GM12878 (cell line): ENCODE measurements at regions not wholly inside any gene's neighbourhood (a gene's known extent, or its start where the extent isn't known, plus 50 kb on each side); places are given as distances from the start of the nearest gene placed in this dataset.

Source experiments
- ATAC-seq: fragments of 200-7000 bp; cut with Tn5 transposase; 3 replicates; pipeline ENCODE4 v1.9.1; 2020; ENCODE audit warnings: mild to moderate bottlenecking, moderate library complexity
- BruUV-seq: library from RNA; stranded (reverse); fragments of 400-500 nt; replicated peaks from 2 replicates; lab custom pipeline; 2021; lab: Mats Ljungman, UMichigan
- CTCF ChIA-PET: fragments of 300-600 bp; sonication (Branson Sonifier 250); formaldehyde crosslinking; extraction: SDS; loops from one replicate; lab custom pipeline; 2021; ENCODE audit warnings: inconsistent platforms; lab: Yijun Ruan, JAX
- POLR2A ChIA-PET: fragments of 350-600 bp; formaldehyde crosslinking; extraction: SDS; loops from one replicate; lab custom pipeline; 2021; ENCODE audit warnings: inconsistent platforms; lab: Charles Lee
- RAD21 ChIA-PET: fragments of 300-600 bp; sonication (Branson Sonifier 250); formaldehyde crosslinking; loops from one replicate; lab custom pipeline; 2023; ENCODE audit warnings: antibody characterized with exemption; ENCODE audit not compliant: unreplicated experiment; lab: Charles Lee
- SMC1A ChIA-PET: fragments of 300-600 bp; sonication (Branson Sonifier 250); formaldehyde crosslinking; loops from one replicate; lab custom pipeline; 2023; ENCODE audit not compliant: unreplicated experiment, uncharacterized antibody; lab: Charles Lee
- DNase-seq: peaks from one replicate; pipeline ENCODE4 v3.0.0-alpha.2; 2011; ENCODE audit warnings: low read depth, low spot score
- FAIRE-seq: peaks from 3 replicates; lab custom pipeline; 2011; peaks lifted over from hg19 to GRCh38; lab: Jason Lieb, UNC
- H2AFZ ChIP-seq: 2 replicates; pipeline ENCODE4 v1.6.0; 2011; ENCODE audit warnings: low read depth, low read length, control low read depth; ENCODE audit not compliant: control insufficient read depth
- H3K27ac ChIP-seq: 2 replicates; pipeline ENCODE4 v1.5.1; 2011; ENCODE audit warnings: control low read depth; ENCODE audit not compliant: control insufficient read depth, insufficient read depth
- H3K27me3 ChIP-seq, 2 experiments: replicated peaks in 1 of 2; 2 replicates each; pipeline versions ENCODE4 v1.6.0 to v1.6.1; 2011; ENCODE audit warnings: low read length in 1 of 2; ENCODE audit not compliant: control insufficient read depth in 2 of 2, insufficient read depth in 2 of 2
- H3K36me3 ChIP-seq, 2 experiments: 2 replicates each; pipeline ENCODE4 v1.5.1; 2011; ENCODE audit warnings: low read length in 1 of 2; ENCODE audit not compliant: control insufficient read depth in 2 of 2, insufficient read depth in 2 of 2
- H3K4me1 ChIP-seq: 2 replicates; pipeline ENCODE4 v1.6.1; 2011; ENCODE audit warnings: mild to moderate bottlenecking, low read length, moderate library complexity, mixed read lengths; ENCODE audit not compliant: control insufficient read depth, insufficient read depth
- H3K4me2 ChIP-seq: 2 replicates; pipeline ENCODE4 v1.6.0; 2011; ENCODE audit warnings: control low read depth; ENCODE audit not compliant: control insufficient read depth, insufficient read depth
- H3K4me3 ChIP-seq: fragments of 200-600 bp; sonication (generic); 2 replicates; pipeline ENCODE4 v1.5.1; 2016
- H3K79me2 ChIP-seq: 2 replicates; pipeline ENCODE4 v1.6.0; 2011; ENCODE audit warnings: low read length; ENCODE audit not compliant: control insufficient read depth, insufficient read depth
- H3K9ac ChIP-seq: 2 replicates; pipeline ENCODE4 v1.8.0; 2011; ENCODE audit warnings: low read length, control low read depth, mixed read lengths; ENCODE audit not compliant: control insufficient read depth, insufficient read depth
- H3K9me3 ChIP-seq: replicated peaks from 3 replicates; pipeline ENCODE4 v1.5.1; 2011; ENCODE audit warnings: mild to moderate bottlenecking, low read length; ENCODE audit not compliant: control insufficient read depth, insufficient read depth
- H4K20me1 ChIP-seq: 2 replicates; pipeline ENCODE4 v1.6.0; 2011; ENCODE audit not compliant: control insufficient read depth, insufficient read depth
- BHLHE40 ChIP-seq, 2 experiments: fragments of 450-650 bp in 1 of 2; IDR thresholded peaks; 2 replicates each; pipeline ENCODE4 v1.6.1; 2011 to 2017; ENCODE audit warnings: low read depth in 2 of 2, borderline replicate concordance in 1 of 2, improper control_type of control experiment in 1 of 2, low read length in 1 of 2, mild to moderate bottlenecking in 1 of 2
- CREM ChIP-seq: IDR thresholded peaks from 2 replicates; pipeline ENCODE4 v1.6.1; 2014; ENCODE audit warnings: antibody characterized with exemption, low read depth
- EP300 ChIP-seq, 2 experiments: fragments of 150-350 bp in 1 of 2; IDR thresholded peaks; 2 replicates each; pipeline ENCODE4 v1.6.1; 2011 to 2012; ENCODE audit warnings: low read depth in 2 of 2, low read length in 2 of 2, borderline replicate concordance in 1 of 2, improper control_type of control experiment in 1 of 2, inconsistent platforms in 1 of 2; ENCODE audit not compliant: control insufficient read depth in 1 of 2
- GATAD2B ChIP-seq: fragments of 450-650 bp; conservative IDR thresholded peaks from 2 replicates; pipeline ENCODE4 v1.6.1; 2017; ENCODE audit warnings: low read depth, mild to moderate bottlenecking, moderate library complexity
- KLF5 ChIP-seq: fragments of 450-650 bp; IDR thresholded peaks from 2 replicates; pipeline ENCODE4 v1.6.1; 2014; ENCODE audit warnings: mild to moderate bottlenecking; ENCODE audit not compliant: partially characterized antibody
- MTA2 ChIP-seq: fragments of 450-650 bp; IDR thresholded peaks from 2 replicates; pipeline ENCODE4 v1.6.1; 2016; ENCODE audit warnings: low read depth, mild to moderate bottlenecking, moderate library complexity
- REST ChIP-seq: IDR thresholded peaks from 2 replicates; pipeline ENCODE4 v1.6.1; 2012; ENCODE audit warnings: mild to moderate bottlenecking, low read depth, low read length
- SIN3A ChIP-seq: IDR thresholded peaks from 2 replicates; pipeline ENCODE4 v1.6.1; 2012; ENCODE audit warnings: low read depth, low read length, improper control_type of control experiment
- YBX1 ChIP-seq: fragments of 450-650 bp; IDR thresholded peaks from 2 replicates; pipeline ENCODE4 v1.6.1; 2016; ENCODE audit warnings: antibody characterized with exemption
- ZNF207 ChIP-seq: fragments of 450-650 bp; IDR thresholded peaks from 2 replicates; pipeline ENCODE4 v1.6.1; 2014; ENCODE audit warnings: antibody characterized with exemption, mild to moderate bottlenecking, borderline replicate concordance
- WGBS: methylation state at CpG from one replicate; pipeline ENCODE4 v1.1.6; 2016; ENCODE audit warnings: low lambda C conversion rate; ENCODE audit not compliant: insufficient replicate concordance, insufficient coverage; ENCODE audit errors: missing lambda C conversion rate; 5-methylcytosine and 5-hydroxymethylcytosine counted together
- in situ Hi-C: fragments of 300-500 bp; cut with MboI; formaldehyde crosslinking; loops from 9 replicates; pipeline ENCODE4 v1.14.3; 2018; ENCODE audit warnings: mixed read lengths
- intact Hi-C: fragments of 100-400 bp; cut with micrococcal nuclease; formaldehyde crosslinking; loops from one replicate; pipeline ENCODE4 v1.14.2; 2022; ENCODE audit not compliant: unreplicated experiment

- Histone ChIP-seq H3K27ac (no peak overlapping the region), H2AFZ (no peak overlapping the region), H3K9me3 (no peaks in the 10 kb centered on the region), H3K4me2 (no peak overlapping the region), H3K4me1 (no peaks in the 10 kb centered on the region), H4K20me1 (no peaks in the 10 kb centered on the region), H3K27me3 (0 out of 4 replicates have a peak, but pooled peaks cover 0 to 2% of the 10 kb centered on the region in 2 experiments), H3K9ac (no peak overlapping the region), H3K79me2 (no peaks in the 10 kb centered on the region), H3K36me3 (no peaks in the 10 kb centered on the region), H3K4me3 (no peak overlapping the region)
- ChIA-PET RAD21 (no interaction called here), POLR2A (no interaction called here), SMC1A (no interaction called here), CTCF (interaction anchor here (0.5 kb wide), 1 partner anchor 266 kb away, joined by 3 read pairs; no protein-coding TSS in a partner anchor)
- intact Hi-C loops: no loop called here
- no peak for ATAC-seq
- no peak for TF ChIP-seq YBX1
- no peak for TF ChIP-seq GATAD2B
- no peak for TF ChIP-seq ZNF207
- no peak for TF ChIP-seq MTA2
- TF ChIP-seq SIN3A: no peak
- TF ChIP-seq CREM: no peak
- no peak for TF ChIP-seq BHLHE40 (IDR thresholded peaks at IDR 0.05; ENCODE audit: borderline replicate concordance in 1 of 2, low read depth in 2 of 2, low read length in 1 of 2)
- TF ChIP-seq REST: no peak
- no peak for TF ChIP-seq KLF5
- no peak for TF ChIP-seq EP300 (IDR thresholded peaks at IDR 0.05; ENCODE audit: borderline replicate concordance in 1 of 2, control insufficient read depth in 1 of 2, low read depth in 2 of 2, low read length in 2 of 2)
- in situ Hi-C loops: no loop called here
- no peak for DNase-seq
- no peak for FAIRE-seq
- no TSS peak for BruUV-seq
- WGBS: 19% methylated on average over 3 of the region's 3 CpGs
These were observed 94.5 kb upstream of the CCDC150 start for GRCh38 chr2:196544906-196545433.
